ENCODE measurements at regions not wholly inside any gene's neighbourhood (a gene's known extent, or its start where the extent isn't known, plus 50 kb on each side); places are given as distances from the start of the nearest gene placed in this dataset.

DNA sequence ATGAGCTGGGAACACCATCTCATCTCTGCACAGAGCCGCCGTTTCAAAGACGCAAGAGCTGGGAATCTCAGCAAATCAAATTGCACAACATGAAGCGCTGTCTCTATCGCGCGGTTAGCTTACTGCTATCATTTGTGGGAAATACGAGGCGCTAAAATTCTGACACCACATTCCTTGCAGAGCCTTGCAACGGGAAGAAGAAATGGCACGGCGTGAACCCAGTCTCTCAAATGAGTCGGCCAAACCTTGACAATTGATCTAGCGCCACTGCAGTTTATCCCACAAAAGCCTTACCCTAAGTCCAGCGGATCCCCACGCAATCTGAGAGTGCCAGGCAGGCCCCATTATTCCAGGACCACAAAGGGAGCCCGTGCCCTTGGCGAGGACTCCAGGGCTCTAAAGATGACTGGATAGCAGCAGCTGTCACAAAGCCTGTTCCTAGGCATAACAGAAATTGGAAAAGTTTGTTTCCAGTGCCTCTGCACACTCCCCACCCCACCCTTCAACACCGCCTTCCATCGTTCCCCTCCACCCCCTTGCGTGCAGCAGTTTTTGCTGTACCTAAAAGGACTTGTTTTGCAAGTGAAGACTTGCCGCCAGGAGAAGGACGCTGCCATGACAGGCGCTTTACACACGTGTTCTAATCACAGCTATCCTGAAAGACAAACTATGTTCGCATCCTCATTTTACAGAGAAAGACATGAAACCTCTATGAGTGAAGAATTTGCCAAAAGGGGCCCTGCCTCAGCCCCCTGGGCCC is 252.4 kb downstream of the EIPR1 start:
- TF ChIP-seq POLR2A (IDR thresholded peaks at IDR 0.05), result no peak
- DNase-seq (ENCODE audit: low spot score), result no peak
- Histone ChIP-seq H3K36me3 (no peaks in the 10 kb centered on the region), H3K27ac (no peak overlapping the region), H3K9me3 (no peaks in the 10 kb centered on the region), H3K27me3 (replicated peaks; ENCODE audit: insufficient read depth) (no peaks in the 10 kb centered on the region), H3K4me1 (replicated peaks) (no peaks in the 10 kb centered on the region), H3K4me3 (no peak overlapping the region)
- 74% methylated on average over 26 of the region's 26 CpGs for WGBS
- intact Hi-C loops (cut with DNase I), result no loop called here

GRCh38 chr2:3122525-3122924 is 255.1 kb downstream of the EIPR1 start:
- Histone ChIP-seq H3K36me3 (no peaks in the 10 kb centered on the region), H3K27me3 (replicated peaks; ENCODE audit: insufficient read depth) (no peaks in the 10 kb centered on the region), H3K9me3 (no peaks in the 10 kb centered on the region), H3K27ac (no peak overlapping the region), H3K4me3 (no peak overlapping the region), H3K4me1 (replicated peaks) (no peaks in the 10 kb centered on the region)
- no peak for DNase-seq (ENCODE audit: low spot score)
- intact Hi-C loops (cut with DNase I), result no loop called here
- WGBS, result 69% methylated on average over 2 of the region's 2 CpGs
- TF ChIP-seq, protein P1, sequence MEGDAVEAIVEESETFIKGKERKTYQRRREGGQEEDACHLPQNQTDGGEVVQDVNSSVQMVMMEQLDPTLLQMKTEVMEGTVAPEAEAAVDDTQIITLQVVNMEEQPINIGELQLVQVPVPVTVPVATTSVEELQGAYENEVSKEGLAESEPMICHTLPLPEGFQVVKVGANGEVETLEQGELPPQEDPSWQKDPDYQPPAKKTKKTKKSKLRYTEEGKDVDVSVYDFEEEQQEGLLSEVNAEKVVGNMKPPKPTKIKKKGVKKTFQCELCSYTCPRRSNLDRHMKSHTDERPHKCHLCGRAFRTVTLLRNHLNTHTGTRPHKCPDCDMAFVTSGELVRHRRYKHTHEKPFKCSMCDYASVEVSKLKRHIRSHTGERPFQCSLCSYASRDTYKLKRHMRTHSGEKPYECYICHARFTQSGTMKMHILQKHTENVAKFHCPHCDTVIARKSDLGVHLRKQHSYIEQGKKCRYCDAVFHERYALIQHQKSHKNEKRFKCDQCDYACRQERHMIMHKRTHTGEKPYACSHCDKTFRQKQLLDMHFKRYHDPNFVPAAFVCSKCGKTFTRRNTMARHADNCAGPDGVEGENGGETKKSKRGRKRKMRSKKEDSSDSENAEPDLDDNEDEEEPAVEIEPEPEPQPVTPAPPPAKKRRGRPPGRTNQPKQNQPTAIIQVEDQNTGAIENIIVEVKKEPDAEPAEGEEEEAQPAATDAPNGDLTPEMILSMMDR (IDR thresholded peaks at IDR 0.05), result no peak
- TF ChIP-seq POLR2A (IDR thresholded peaks at IDR 0.05) (no peak), POLR2AphosphoS5 (IDR thresholded peaks at IDR 0.05) (no peak)

DNA sequence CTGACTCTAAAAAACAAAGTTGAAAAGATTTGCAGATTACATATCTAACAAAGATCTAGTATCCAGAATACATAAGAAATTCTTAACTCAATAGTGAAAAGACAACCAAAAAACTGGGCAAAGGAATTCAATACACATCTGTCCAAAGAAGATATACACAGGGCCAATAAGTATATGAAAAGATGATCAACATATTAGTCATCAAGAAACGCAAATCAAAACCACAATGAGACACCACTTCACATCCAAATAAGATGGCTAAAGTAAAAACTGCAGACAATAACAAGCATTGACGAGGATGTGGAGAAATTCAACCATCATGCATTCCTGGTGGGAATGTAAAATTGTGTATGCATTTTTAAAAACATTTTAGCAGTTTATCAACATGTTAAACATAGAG is 256.0 kb downstream of the EIPR1 start:
- no peaks in the 10 kb centered on the region for H3K9me3 ChIP-seq
- no peaks in the 10 kb centered on the region for H3K36me3 ChIP-seq
- 96% methylated on average over 2 of the region's 2 CpGs for WGBS
- H3K4me3 ChIP-seq, result no peak overlapping the region
- intact Hi-C loops (cut with DNase I), result no loop called here
- H3K4me1 ChIP-seq (replicated peaks), result no peaks in the 10 kb centered on the region
- TF ChIP-seq POLR2A (IDR thresholded peaks at IDR 0.05) (no peak), POLR2AphosphoS5 (IDR thresholded peaks at IDR 0.05) (no peak)
- TF ChIP-seq, protein P1 (IDR thresholded peaks at IDR 0.05), result no peak
- no peaks in the 10 kb centered on the region for H3K27me3 ChIP-seq (replicated peaks; ENCODE audit: insufficient read depth)
- H3K27ac ChIP-seq, result no peak overlapping the region
- DNase-seq (ENCODE audit: low spot score), result no peak

DNA sequence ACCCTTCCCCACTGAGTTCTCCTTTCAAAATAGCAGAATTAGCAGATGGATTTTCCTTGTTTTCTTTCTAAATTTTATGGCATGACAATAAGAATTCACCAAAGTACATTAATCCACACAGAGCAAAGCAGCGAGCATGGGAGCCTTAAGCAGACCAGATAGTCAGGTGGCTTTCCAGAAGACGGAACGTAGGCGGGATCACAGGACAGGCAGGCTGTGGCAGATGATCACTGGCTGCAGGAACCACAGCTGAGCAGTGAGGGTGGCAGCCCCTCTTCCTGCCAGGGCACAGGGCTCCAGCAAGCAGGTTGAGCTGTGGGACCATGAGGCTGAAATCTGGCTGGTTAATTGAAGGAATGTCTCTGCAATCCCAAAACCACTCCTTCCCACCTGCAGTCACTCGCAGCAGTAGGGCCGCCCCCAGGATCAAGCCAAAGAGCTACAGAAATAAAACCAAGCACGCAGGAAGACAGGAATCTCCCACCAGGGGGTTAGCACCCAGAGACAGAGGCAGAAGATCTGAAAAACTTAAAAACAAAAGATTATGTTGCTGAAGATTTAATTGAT is 259.9 kb downstream of the EIPR1 start:
- intact Hi-C loops (cut with DNase I), result no loop called here
- Histone ChIP-seq H3K36me3 (no peaks in the 10 kb centered on the region), H3K4me1 (replicated peaks) (no peaks in the 10 kb centered on the region), H3K27ac (no peak overlapping the region), H3K4me3 (no peak overlapping the region), H3K27me3 (replicated peaks; ENCODE audit: insufficient read depth) (no peaks in the 10 kb centered on the region), H3K9me3 (no peaks in the 10 kb centered on the region)
- DNase-seq (ENCODE audit: low spot score), result no peak
- TF ChIP-seq, protein P1 (IDR thresholded peaks at IDR 0.05), result no peak
- TF ChIP-seq POLR2AphosphoS5 (IDR thresholded peaks at IDR 0.05) (no peak), POLR2A (IDR thresholded peaks at IDR 0.05) (no peak)
- WGBS, result 82% methylated on average over 7 of the region's 7 CpGs

DNA sequence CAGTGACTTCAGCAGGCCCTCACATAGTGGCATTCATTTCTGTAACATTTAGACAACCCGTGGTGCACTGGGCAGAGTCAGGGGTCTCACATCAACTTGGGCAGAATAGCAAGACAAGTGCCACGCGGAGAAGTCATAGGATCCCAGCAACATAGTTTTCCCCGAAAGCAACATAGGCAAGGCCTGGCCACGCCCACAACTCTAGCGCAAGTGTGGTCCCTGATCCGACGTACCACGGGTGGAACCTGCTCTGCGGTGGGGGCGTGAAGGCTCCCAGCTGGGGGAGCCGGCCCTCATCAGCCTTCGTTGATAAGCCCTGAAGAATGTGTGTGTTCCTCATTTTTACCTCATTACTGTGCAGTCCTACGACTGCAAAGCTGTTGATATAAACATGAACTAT is 261.2 kb downstream of the EIPR1 start:
- no peaks in the 10 kb centered on the region for H3K27me3 ChIP-seq (replicated peaks; ENCODE audit: insufficient read depth)
- H3K4me3 ChIP-seq, result no peak overlapping the region
- no peaks in the 10 kb centered on the region for H3K36me3 ChIP-seq
- H3K4me1 ChIP-seq (replicated peaks), result no peaks in the 10 kb centered on the region
- no peak overlapping the region for H3K27ac ChIP-seq
- intact Hi-C loops (cut with DNase I), result no loop called here
- 92% methylated on average over 14 of the region's 14 CpGs for WGBS
- no peak for DNase-seq (ENCODE audit: low spot score)
- H3K9me3 ChIP-seq, result no peaks in the 10 kb centered on the region
- TF ChIP-seq POLR2AphosphoS5 (IDR thresholded peaks at IDR 0.05) (no peak), POLR2A (IDR thresholded peaks at IDR 0.05) (no peak)
- TF ChIP-seq, protein P1 (IDR thresholded peaks at IDR 0.05), result no peak
